CD4-positive, alpha-beta T cell treated with Interleukin-15 for 1 hour (primary cell): ENCODE measurements at regions not wholly inside any gene's neighbourhood (a gene's known extent, or its start where the extent isn't known, plus 50 kb on each side); places are given as distances from the start of the nearest gene placed in this dataset.

Source experiments
- DNase-seq: peaks from one replicate; pipeline ENCODE4 v3.0.0-alpha.2; 2020

GRCh38 chr10:43944381-43945093, 295.9 kb upstream of the ZNF32 start:
- no peak for DNase-seq

DNA sequence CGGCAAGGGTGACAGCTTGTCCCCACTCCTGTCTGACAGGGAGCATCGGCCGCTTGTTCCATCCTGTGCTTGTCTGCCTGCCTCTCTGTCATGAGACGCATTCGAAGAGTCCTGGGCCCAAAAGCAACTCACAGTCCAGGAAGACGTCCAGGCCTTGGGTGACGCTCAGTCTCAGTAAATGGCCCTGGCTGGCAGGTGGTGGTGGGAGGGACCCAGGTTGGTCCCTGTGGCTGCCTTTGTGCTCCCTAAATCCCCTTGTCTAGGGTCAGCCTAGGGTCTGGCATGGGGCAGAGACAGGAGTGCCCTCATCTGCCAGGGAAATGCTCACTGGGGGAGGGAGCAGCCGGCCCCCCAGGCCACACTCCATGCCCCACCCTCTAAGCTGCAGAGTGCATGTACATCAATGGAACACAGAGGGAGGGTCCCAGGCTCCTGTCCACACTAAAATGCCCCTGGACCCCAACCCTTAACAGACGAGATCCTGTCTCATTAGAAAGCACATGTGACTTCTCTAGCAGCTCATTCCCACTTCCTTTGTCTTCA, 295.2 kb upstream of the ZNF32 start:
- DNase-seq: no peak

- no peak for DNase-seq
Measured at GRCh38 chr10:43943119-43943817, 294.6 kb upstream of the ZNF32 start.

- DNase-seq: no peak
Measured at GRCh38 chr10:43942096-43942850, 293.6 kb upstream of the ZNF32 start.

- DNase-seq: no peak
Measured at GRCh38 chr10:43940898-43941837, 292.5 kb upstream of the ZNF32 start.

DNA sequence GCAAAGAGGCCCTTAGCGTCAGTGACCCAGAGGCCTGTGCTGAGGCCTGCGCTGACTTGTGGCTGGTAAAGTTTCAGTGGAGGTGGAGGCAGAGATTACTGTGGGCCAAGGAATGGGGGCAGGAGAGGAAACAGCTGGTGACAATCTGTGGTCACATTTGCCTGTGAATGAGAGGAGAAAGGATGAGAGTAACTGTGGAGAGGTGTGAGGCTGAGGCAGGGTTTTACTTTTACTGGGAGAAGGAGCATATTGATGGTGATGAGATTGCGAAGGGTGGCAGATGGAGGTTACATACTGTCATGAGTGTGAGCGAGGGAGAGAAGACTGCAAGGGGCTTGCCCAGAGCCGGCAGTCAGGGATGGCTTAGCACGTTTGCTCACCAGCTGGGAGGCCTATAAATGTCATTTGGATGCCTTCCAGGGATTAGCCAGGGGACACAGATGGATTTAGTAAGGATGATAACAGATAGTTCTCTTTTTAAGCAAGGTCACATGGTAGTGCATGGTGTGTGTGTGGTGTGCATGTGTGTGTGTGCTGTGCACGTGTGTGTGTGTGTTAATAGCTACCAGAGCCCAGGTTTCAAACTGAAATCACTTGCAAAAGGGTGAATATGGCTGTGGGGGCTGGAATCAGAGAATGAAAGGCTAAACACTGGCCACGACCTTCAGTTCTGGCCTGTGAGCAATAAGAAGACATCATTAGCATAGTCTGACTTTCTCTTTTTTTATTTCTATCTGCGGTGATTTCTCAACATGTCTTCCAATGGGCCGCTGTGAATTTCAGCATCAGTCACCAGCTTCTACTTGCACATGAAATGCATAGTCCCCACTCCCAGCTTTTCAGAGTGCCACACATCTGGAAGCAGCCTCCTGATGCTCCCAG, 291.5 kb upstream of the ZNF32 start:
- DNase-seq: no peak

GRCh38 chr10:43939389-43939938, 290.8 kb upstream of the ZNF32 start:
- DNase-seq: no peak

DNA sequence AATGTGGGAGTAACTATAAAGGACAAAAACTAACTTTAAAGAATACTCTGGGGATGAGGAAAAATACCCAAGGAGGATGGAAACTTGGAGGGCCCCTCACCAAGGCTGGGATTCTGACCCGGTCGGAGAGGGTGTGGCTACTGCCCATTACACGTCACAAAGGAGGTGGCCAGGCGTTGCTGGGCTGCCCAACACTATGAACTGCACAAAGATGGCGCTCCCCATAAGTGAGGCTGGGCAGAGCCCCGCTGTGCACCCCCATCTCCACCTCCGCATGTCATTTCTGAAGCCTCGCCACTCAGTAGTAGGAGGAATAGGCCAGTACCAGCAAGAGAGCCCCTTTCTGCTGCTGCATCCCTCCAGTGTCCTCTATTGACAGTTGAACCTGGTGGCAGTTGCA, 290.1 kb upstream of the ZNF32 start:
- no peak for DNase-seq

GRCh38 chr10:43931308-43931930, 282.7 kb upstream of the ZNF32 start:
- no peak for DNase-seq

DNA sequence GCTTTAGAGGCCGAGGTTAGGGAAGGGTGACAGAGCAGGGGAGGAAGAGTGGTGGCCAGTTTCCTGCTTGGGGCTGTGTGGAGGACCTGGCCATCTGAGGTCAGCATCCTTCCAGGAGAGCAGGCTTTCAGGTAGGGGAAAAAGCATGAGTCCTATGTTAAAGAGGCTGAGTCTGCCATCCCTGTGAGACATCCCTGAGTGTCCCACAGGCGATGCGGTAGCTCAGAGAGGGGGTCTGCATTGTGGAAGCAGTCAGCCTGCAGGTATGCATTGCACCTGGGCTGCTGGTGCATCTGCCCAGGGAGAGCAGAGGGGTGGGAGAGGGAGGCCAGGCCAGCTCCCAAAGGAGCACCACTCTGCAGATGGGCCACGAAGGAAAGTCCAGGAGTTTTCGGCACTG, 282.1 kb upstream of the ZNF32 start:
- DNase-seq: no peak

DNA sequence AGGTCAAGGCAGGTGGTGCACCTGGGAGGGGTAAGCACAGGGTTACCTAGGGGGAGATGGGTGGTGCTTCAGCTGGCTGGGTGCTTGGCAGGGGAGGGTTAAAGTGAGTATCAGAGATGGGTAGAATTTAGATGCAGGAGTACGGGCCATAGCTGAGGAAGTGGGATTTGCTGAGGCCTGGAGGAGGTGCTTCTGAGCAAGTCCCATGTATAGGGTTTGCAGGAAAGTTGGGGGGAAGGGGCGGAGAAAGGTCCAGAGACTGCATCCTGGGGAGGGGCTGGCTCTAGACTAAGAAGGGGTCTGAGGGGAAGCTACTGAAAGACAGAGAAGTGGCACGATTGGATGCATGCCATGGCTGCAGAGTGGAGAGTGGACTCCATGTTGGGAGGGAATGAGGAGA, 281.6 kb upstream of the ZNF32 start:
- no peak for DNase-seq

DNA sequence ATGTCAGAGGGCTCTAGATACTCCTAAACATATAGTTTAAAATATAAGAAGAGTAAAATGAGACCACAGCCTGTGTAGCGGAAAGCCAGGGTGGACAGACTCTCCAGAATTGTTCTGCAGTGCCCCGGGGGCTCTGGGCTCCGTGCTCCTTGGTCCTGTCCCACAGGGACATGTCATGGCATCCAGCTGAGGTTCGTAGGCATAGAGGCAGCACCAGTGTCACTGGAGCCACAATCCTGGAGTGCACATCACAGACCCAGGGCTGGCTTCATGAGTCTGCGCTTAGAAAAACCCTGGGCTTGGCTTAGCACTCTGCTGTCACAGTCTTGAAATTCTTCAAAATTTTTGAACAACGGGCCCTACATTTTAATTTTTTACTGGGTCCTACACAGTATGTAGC, 280.4 kb upstream of the ZNF32 start:
- DNase-seq: no peak

DNA sequence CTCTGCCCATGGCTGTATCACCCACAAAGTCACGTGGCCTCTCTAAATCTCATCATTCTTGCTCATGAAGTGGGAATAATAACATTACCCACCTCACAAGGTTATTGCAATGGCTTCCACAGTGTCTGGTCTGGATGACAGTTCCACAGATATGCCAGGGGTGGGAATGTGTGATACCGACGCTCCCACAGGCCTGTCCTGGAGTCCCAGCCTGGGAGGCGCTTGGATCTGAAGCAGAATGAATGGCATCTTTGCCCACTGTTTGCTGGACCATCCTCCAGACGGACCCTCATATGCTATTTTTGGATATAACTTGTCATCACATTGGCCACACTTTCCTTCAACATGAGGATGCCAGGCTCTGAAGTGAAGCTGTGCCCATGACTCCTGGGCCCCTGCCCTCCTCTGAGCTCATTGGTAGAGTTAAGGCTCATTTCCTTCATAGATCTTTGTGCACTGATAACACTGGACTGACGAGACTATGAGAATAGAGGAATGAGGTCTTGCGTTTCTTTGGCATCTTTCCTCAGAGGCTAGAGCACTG, 279.8 kb upstream of the ZNF32 start:
- DNase-seq: no peak

DNA sequence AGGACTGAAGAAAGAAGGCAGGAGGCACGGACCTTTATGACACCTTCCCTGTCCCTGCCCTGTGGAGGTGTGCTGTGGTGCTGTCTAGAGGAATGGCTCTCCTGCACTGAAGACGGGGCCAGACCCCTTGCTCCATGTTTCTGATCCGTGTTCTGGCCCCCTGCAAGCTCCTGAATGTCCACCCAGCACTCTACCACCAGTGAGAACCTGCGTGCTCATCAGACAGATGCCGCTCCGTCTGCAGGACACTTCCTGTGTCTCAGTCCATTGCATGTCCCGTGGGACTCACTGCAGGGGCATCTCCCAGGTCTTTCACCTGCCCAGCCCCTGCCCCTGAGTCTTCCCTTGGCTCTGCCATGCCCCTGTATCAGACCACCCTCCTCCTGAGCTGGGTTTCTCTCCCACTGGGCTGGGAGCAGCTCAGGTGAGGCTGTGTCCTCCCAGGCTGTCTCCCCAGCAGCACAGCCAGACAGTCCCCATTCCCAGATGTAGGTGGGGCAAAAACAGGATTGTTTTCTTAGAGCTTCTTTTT, 278.3 kb upstream of the ZNF32 start:
- no peak for DNase-seq

GRCh38 chr10:43926371-43926770, 277.7 kb upstream of the ZNF32 start:
- DNase-seq: no peak

GRCh38 chr10:43925793-43926192, 277.1 kb upstream of the ZNF32 start:
- no peak for DNase-seq

- DNase-seq: no peak
Measured at GRCh38 chr10:43923328-43923727, 274.6 kb upstream of the ZNF32 start.

DNA sequence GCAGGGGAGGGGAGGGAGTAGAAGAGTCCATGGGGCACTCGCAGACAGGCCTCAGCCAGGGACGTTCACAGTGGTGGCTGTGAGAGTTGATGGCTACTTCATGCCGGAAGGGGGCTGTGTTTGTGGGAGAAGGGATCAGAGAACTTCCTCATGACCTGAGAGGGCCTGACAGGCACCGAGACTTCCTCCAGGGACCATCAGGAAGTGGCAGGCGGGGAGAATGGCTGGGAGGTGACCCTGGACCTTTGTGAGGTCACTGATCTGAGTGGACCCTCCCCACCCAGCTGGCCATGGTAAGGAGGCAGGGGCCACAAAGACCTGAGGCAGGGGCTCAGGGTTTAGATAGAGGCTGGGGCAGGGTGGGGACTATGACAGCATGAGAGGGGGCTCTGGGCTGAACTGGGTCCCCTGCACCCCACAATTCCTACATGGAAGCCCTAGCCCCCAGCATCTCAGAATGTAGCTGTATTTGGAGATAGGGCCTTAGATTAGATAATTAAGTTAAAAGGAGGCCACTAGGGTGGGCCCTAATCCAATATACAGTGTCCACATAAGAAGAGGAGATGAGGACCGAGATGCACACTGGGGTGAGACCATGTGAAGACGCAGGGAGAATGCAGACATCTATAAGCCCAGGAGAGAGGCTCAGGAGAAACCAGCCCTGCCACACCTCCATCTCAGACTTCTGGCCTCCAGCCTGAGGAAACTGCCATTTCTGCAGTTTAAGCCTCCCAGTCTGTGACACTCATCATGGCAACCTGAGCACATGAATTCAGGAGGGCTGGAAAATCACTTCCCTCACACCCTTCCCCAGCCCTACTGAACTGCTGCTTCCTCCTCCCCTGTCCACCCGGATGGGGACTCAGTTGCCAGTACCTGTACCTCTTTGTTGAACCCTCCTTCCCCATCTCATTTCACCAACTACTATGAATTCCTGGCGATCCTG, 273.9 kb upstream of the ZNF32 start:
- DNase-seq: no peak

GRCh38 chr10:43921881-43922280, 273.2 kb upstream of the ZNF32 start:
- DNase-seq: no peak
